WERI-Rb-1 (cell line): ENCODE measurements at regions not wholly inside any gene's neighbourhood (a gene's known extent, or its start where the extent isn't known, plus 50 kb on each side); places are given as distances from the start of the nearest gene placed in this dataset.

Experiments
- DNase-seq: peaks from one replicate; pipeline ENCODE4 v3.0.0-alpha.2; 2020
- H3K27ac ChIP-seq: fragments of 250-450 bp; sonication (Bioruptor Pico); 2 replicates; pipeline ENCODE4 v1.5.1; 2020; ENCODE audit warnings: mild to moderate bottlenecking, moderate library complexity
- H3K27me3 ChIP-seq: fragments of 250-450 bp; sonication (Bioruptor Pico); 2 replicates; pipeline ENCODE4 v1.5.1; 2021; ENCODE audit warnings: mild to moderate bottlenecking, low read depth, moderate library complexity; ENCODE audit not compliant: insufficient read depth, severe bottlenecking
- H3K36me3 ChIP-seq: fragments of 250-450 bp; sonication (Bioruptor Pico); 2 replicates; pipeline ENCODE4 v1.5.1; 2020; ENCODE audit warnings: mild to moderate bottlenecking, moderate library complexity
- H3K4me3 ChIP-seq: 2 replicates; pipeline ENCODE4 v1.5.1; 2011; ENCODE audit warnings: low read depth, mild to moderate bottlenecking, control low read depth, low read length
- H3K9me3 ChIP-seq: fragments of 250-450 bp; sonication (Bioruptor Pico); 2 replicates; pipeline ENCODE4 v1.5.1; 2021; ENCODE audit warnings: mild to moderate bottlenecking, moderate library complexity; ENCODE audit not compliant: severe bottlenecking
- CTCF ChIP-seq: IDR thresholded peaks from 2 replicates; pipeline ENCODE4 v1.5.1; 2011; ENCODE audit warnings: low read depth, mild to moderate bottlenecking, control low read depth, inconsistent platforms, low read length

GRCh38 chr4:3850128-3850527 is 83.9 kb downstream of the ADRA2C start:
- TF ChIP-seq CTCF: no peak
- Histone ChIP-seq H3K4me3 (no peak overlapping the region), H3K27ac (no peak overlapping the region), H3K9me3 (peaks cover 6% of the 10 kb centered on the region), H3K36me3 (no peaks in the 10 kb centered on the region), H3K27me3 (no peaks in the 10 kb centered on the region)
- DNase-seq: no peak

- no peak for TF ChIP-seq CTCF
- Histone ChIP-seq H3K27me3 (no peaks in the 10 kb centered on the region), H3K4me3 (no peak overlapping the region), H3K9me3 (peaks cover 6% of the 10 kb centered on the region), H3K27ac (no peak overlapping the region), H3K36me3 (no peaks in the 10 kb centered on the region)
- DNase-seq: no peak
Observed at GRCh38 chr4:3851211-3851610, 85.0 kb downstream of the ADRA2C start.

- no peak for DNase-seq
- H3K36me3 ChIP-seq: no peaks in the 10 kb centered on the region
- no peak overlapping the region for H3K27ac ChIP-seq
- no peak for TF ChIP-seq CTCF
- H3K4me3 ChIP-seq: no peak overlapping the region
- peaks cover 6% of the 10 kb centered on the region for H3K9me3 ChIP-seq
- no peaks in the 10 kb centered on the region for H3K27me3 ChIP-seq
Observed at GRCh38 chr4:3851881-3852280, 85.7 kb downstream of the ADRA2C start.

GRCh38 chr4:3852309-3852708 is 86.1 kb downstream of the ADRA2C start:
- no peaks in the 10 kb centered on the region for H3K27me3 ChIP-seq
- H3K9me3 ChIP-seq: peaks cover 6% of the 10 kb centered on the region
- no peak for DNase-seq
- H3K4me3 ChIP-seq: no peak overlapping the region
- no peak for TF ChIP-seq CTCF
- no peaks in the 10 kb centered on the region for H3K36me3 ChIP-seq
- H3K27ac ChIP-seq: no peak overlapping the region

- no peak for TF ChIP-seq CTCF
- Histone ChIP-seq H3K4me3 (no peak overlapping the region), H3K9me3 (peaks cover 6% of the 10 kb centered on the region), H3K36me3 (no peaks in the 10 kb centered on the region), H3K27me3 (no peaks in the 10 kb centered on the region), H3K27ac (no peak overlapping the region)
- no peak for DNase-seq
Observed at GRCh38 chr4:3852711-3853110, 86.5 kb downstream of the ADRA2C start.

GRCh38 chr4:3853388-3854035 is 87.3 kb downstream of the ADRA2C start:
- Histone ChIP-seq H3K9me3 (peaks cover 6% of the 10 kb centered on the region), H3K36me3 (no peaks in the 10 kb centered on the region), H3K4me3 (no peak overlapping the region), H3K27me3 (no peaks in the 10 kb centered on the region), H3K27ac (no peak overlapping the region)
- TF ChIP-seq CTCF: 0 out of 2 replicates have a peak, but pooled peaks have one; percentile 9
- peak; percentile 93 for DNase-seq
